OCI-LY3 (cell line): ENCODE measurements at regions not wholly inside any gene's neighbourhood (a gene's known extent, or its start where the extent isn't known, plus 50 kb on each side); places are given as distances from the start of the nearest gene placed in this dataset.

Experiments used
- EZH2phosphoT487 ChIP-seq: fragments of 200-600 bp; shearing (Covaris generic); IDR thresholded peaks from 2 replicates; pipeline ENCODE4 v1.6.1; 2018; ENCODE audit warnings: antibody characterized with exemption, mixed run types, low read depth
- TF ChIP-seq, protein P1 (sequence below): fragments of 200-600, 300-600 bp; sonication (generic); IDR thresholded peaks from 2 replicates; pipeline ENCODE4 v1.5.1; 2014; ENCODE audit warnings: antibody characterized with exemption, low read length, low read depth

DNA sequence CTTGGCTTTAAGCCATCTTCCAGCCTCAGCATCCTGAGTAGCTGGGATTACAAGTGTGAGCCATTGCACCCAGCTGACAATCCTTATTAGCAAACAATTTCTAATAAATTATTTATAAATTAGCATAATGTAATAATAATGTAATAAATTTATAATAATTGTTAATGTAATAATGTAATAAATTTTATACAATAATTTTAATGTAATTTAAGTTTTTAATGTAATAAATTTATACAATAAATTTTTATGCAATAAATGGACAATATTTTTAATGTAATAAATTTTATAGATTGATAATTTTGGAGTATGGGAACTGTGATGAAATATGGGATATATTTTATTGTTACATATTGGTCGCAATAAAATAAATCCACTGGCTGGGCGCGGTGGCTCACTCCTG, 1457.5 kb downstream of the KCNT2 start:
- TF ChIP-seq, protein P1, sequence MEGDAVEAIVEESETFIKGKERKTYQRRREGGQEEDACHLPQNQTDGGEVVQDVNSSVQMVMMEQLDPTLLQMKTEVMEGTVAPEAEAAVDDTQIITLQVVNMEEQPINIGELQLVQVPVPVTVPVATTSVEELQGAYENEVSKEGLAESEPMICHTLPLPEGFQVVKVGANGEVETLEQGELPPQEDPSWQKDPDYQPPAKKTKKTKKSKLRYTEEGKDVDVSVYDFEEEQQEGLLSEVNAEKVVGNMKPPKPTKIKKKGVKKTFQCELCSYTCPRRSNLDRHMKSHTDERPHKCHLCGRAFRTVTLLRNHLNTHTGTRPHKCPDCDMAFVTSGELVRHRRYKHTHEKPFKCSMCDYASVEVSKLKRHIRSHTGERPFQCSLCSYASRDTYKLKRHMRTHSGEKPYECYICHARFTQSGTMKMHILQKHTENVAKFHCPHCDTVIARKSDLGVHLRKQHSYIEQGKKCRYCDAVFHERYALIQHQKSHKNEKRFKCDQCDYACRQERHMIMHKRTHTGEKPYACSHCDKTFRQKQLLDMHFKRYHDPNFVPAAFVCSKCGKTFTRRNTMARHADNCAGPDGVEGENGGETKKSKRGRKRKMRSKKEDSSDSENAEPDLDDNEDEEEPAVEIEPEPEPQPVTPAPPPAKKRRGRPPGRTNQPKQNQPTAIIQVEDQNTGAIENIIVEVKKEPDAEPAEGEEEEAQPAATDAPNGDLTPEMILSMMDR: no peak
- TF ChIP-seq EZH2phosphoT487: no peak
